ENCODE measurements at regions not wholly inside any gene's neighbourhood (a gene's known extent, or its start where the extent isn't known, plus 50 kb on each side); places are given as distances from the start of the nearest gene placed in this dataset.

DNA sequence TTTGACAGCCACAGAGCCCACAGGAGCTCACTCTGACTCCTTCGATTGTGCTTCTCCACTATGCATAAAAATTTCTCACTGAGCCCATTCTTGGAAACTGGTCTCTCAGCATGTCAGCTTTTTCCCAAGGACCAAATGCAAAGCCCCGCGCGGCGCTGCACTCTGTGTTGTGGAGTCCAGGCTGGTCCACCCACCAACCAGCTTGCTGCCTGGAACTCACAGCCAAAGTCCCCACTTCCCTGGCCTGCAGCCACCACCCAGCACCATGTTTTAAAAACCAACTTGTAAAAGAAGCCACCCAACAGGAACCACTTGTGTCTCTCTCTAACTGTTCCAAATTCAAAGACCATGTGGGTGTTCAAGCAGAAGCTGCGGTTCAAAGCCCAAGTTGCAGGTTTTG is 124.4 kb downstream of the SPATA19 start:
- intact Hi-C loops (cut with DNase I; ENCODE audit: low total_unique reads), result no loop called here
- no peak for DNase-seq
- H3K36me3 ChIP-seq, result no peaks in the 10 kb centered on the region
- TF ChIP-seq POLR2AphosphoS5 (IDR thresholded peaks at IDR 0.05) (no peak), POLR2A (IDR thresholded peaks at IDR 0.05) (no peak), EP300 (IDR thresholded peaks at IDR 0.05) (no peak)
- TF ChIP-seq, protein P1, sequence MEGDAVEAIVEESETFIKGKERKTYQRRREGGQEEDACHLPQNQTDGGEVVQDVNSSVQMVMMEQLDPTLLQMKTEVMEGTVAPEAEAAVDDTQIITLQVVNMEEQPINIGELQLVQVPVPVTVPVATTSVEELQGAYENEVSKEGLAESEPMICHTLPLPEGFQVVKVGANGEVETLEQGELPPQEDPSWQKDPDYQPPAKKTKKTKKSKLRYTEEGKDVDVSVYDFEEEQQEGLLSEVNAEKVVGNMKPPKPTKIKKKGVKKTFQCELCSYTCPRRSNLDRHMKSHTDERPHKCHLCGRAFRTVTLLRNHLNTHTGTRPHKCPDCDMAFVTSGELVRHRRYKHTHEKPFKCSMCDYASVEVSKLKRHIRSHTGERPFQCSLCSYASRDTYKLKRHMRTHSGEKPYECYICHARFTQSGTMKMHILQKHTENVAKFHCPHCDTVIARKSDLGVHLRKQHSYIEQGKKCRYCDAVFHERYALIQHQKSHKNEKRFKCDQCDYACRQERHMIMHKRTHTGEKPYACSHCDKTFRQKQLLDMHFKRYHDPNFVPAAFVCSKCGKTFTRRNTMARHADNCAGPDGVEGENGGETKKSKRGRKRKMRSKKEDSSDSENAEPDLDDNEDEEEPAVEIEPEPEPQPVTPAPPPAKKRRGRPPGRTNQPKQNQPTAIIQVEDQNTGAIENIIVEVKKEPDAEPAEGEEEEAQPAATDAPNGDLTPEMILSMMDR (IDR thresholded peaks at IDR 0.05), result no peak
- H3K4me1 ChIP-seq, result no peaks in the 10 kb centered on the region
- H3K27ac ChIP-seq, result no peak overlapping the region
- 88 to 95% (median 93%) methylated on average over 6 of the region's 6 CpGs for WGBS, 5 donors
- peaks cover 0 to 14% (median 0%) of the 10 kb centered on the region in 3 donors for H3K27me3 ChIP-seq
- H3K4me3 ChIP-seq, result no peak overlapping the region
- no peaks in the 10 kb centered on the region for H3K9me3 ChIP-seq

DNA sequence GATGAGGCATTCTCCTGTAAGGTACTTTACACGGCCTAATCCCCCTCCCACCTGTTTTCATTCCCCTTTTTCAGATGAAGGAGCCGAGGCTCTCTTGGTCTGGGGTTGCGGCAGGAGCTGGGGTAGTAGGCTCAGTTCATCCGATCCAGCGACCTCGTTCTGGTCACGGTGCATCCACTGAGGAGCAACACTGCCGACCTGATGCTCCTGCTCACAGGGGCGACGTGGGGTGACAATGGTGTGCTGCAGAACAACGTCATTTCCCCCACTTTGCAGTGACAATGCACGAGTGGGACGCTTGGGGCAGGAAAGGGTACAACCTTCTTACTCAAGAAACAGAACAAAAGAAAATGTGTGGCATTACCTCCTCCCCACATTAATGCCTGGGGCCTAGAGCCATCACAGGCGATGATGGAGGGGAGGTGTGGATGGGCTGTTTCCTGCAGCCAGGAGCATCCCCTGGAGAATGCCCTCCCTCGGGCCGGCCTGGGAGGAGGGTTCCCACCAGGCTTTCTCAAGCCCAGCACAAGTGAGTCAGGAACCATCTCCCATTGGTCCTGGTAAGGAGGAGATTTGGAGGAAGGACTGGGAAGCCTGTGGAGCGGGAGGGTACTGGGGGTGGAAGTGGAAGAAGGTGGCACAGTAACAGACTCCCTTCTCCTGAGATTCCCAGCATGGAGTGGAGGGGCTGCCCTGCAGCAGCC is 125.6 kb downstream of the SPATA19 start:
- TF ChIP-seq POLR2A (IDR thresholded peaks at IDR 0.05), result no peak
- TF ChIP-seq POLR2AphosphoS5 (IDR thresholded peaks at IDR 0.05), result no peak
- TF ChIP-seq, protein P1 (IDR thresholded peaks at IDR 0.05), result no peak
- TF ChIP-seq EP300 (IDR thresholded peaks at IDR 0.05), result no peak
- Histone ChIP-seq H3K27ac (no peak overlapping the region), H3K9me3 (no peaks in the 10 kb centered on the region), H3K36me3 (no peaks in the 10 kb centered on the region), H3K27me3 (peaks cover 0 to 26% (median 3%) of the 10 kb centered on the region in 3 donors), H3K4me1 (no peaks in the 10 kb centered on the region), H3K4me3 (no peak overlapping the region)
- 71 to 85% (median 81%) methylated on average over 17 of the region's 17 CpGs for WGBS, 5 donors
- intact Hi-C loops (cut with DNase I; ENCODE audit: low total_unique reads), result no loop called here
- no peak for DNase-seq

DNA sequence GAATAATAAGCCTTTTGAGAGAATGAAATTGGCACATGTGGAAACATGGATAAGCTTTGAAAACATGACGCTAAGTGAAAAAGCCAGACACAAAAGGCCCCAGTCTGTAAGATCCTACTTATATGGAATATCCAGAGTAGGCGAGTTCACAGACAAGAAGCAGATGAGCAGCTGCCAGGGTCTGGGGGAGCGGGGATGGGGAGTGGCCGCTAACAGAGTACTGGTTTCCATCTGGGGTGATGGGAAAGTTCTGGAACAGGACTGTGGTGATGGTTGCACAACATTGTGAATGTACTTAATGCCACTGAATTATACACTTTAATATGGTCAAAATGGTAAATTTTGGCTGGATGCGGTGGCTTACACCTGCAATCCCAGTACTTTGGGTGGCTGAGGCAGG is 126.5 kb downstream of the SPATA19 start:
- no peak overlapping the region for H3K27ac ChIP-seq
- no peaks in the 10 kb centered on the region for H3K4me1 ChIP-seq
- no peak overlapping the region for H3K4me3 ChIP-seq
- WGBS, 5 donors, result 81 to 94% (median 86%) methylated on average over 5 of the region's 5 CpGs
- intact Hi-C loops (cut with DNase I; ENCODE audit: low total_unique reads), result no loop called here
- no peaks in the 10 kb centered on the region for H3K9me3 ChIP-seq
- no peak for DNase-seq
- TF ChIP-seq EP300 (IDR thresholded peaks at IDR 0.05) (no peak), POLR2AphosphoS5 (IDR thresholded peaks at IDR 0.05) (no peak), POLR2A (IDR thresholded peaks at IDR 0.05) (no peak)
- TF ChIP-seq, protein P1 (IDR thresholded peaks at IDR 0.05), result no peak
- peaks cover 0 to 34% (median 3%) of the 10 kb centered on the region in 3 donors for H3K27me3 ChIP-seq
- H3K36me3 ChIP-seq, result no peaks in the 10 kb centered on the region

DNA sequence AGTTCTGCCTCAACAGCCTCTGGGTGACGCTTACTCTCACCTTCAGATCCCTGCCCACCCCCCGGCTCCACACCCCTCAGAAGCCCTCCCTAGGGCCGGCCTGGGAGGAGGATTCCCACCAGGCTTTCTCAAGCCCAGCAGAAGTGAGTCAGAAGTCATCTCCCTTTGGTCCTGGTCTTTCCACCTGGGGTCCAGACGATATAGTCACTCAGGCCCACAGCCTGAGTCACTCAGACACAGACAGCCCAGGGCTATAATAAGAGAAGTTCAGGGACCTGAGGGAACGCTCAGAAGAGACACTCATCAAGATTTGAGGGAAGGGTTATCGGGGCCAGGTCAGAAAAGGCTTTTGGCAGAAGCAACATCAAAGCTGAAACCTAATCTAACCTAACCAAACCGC is 127.1 kb downstream of the SPATA19 start:
- no peak overlapping the region for H3K27ac ChIP-seq
- WGBS, 5 donors, result 63 to 80% (median 69%) methylated on average over 7 of the region's 7 CpGs
- H3K4me1 ChIP-seq, result no peaks in the 10 kb centered on the region
- no peaks in the 10 kb centered on the region for H3K36me3 ChIP-seq
- H3K27me3 ChIP-seq, result peaks cover 0 to 34% (median 3%) of the 10 kb centered on the region in 3 donors
- DNase-seq, result no peak
- intact Hi-C loops (cut with DNase I; ENCODE audit: low total_unique reads), result no loop called here
- H3K9me3 ChIP-seq, result no peaks in the 10 kb centered on the region
- TF ChIP-seq, protein P1 (IDR thresholded peaks at IDR 0.05), result no peak
- no peak for TF ChIP-seq POLR2A (IDR thresholded peaks at IDR 0.05)
- no peak for TF ChIP-seq POLR2AphosphoS5 (IDR thresholded peaks at IDR 0.05)
- TF ChIP-seq EP300 (IDR thresholded peaks at IDR 0.05), result no peak
- H3K4me3 ChIP-seq, result no peak overlapping the region

Measured in stomach (tissue), 8 donors.